ENCODE measurements at regions not wholly inside any gene's neighbourhood (a gene's known extent, or its start where the extent isn't known, plus 50 kb on each side); places are given as distances from the start of the nearest gene placed in this dataset.

GRCh38 chr16:14373896-14374295 lies 256.2 kb downstream of the PARN start:
- no peaks in the 10 kb centered on the region for H3K27me3 Mint-ChIP-seq
- no peaks in the 10 kb centered on the region for H3K36me3 Mint-ChIP-seq
- intact Hi-C loops (cut with micrococcal nuclease), result no loop called here
- Histone ChIP-seq H3K4me3 (ENCODE audit: low read length in 2 of 2) (no peak overlapping the region), H3K27me3 (ENCODE audit: insufficient read depth, low read length) (no peaks in the 10 kb centered on the region), H3K36me3 (ENCODE audit: insufficient read depth, low read length) (no peaks in the 10 kb centered on the region), H3K9me3 (ENCODE audit: control insufficient read depth in 1 of 2, low read length in 2 of 2) (no peaks in the 10 kb centered on the region), H3K4me1 (ENCODE audit: insufficient read depth, low read length) (no peaks in the 10 kb centered on the region), H3K27ac (ENCODE audit: low read depth, low read length) (no peak overlapping the region)
- H3K9me3 Mint-ChIP-seq, result no peaks in the 10 kb centered on the region
- CTCF ChIA-PET (ENCODE audit: partially characterized antibody), result no interaction called here
- no peak overlapping the region for H3K27ac Mint-ChIP-seq
- POLR2A ChIA-PET (ENCODE audit: partially characterized antibody), result no interaction called here
- DNase-seq, result no peak
- H3K4me3 Mint-ChIP-seq, result no peak overlapping the region
- peaks cover 0 to 5% (median 0%) of the 10 kb centered on the region in 4 donors for H3K4me1 Mint-ChIP-seq

- DNase-seq, result no peak
- H3K9me3 Mint-ChIP-seq, result no peaks in the 10 kb centered on the region
- ChIA-PET CTCF (ENCODE audit: partially characterized antibody) (no interaction called here), POLR2A (ENCODE audit: partially characterized antibody) (no interaction called here)
- no peaks in the 10 kb centered on the region for H3K36me3 Mint-ChIP-seq
- no peak overlapping the region for H3K4me3 Mint-ChIP-seq
- Histone ChIP-seq H3K9me3 (ENCODE audit: control insufficient read depth in 1 of 2, low read length in 2 of 2) (no peaks in the 10 kb centered on the region), H3K27me3 (ENCODE audit: insufficient read depth, low read length) (no peaks in the 10 kb centered on the region), H3K27ac (ENCODE audit: low read depth, low read length) (no peak overlapping the region), H3K4me3 (ENCODE audit: low read length in 2 of 2) (no peak overlapping the region), H3K4me1 (ENCODE audit: insufficient read depth, low read length) (no peaks in the 10 kb centered on the region), H3K36me3 (ENCODE audit: insufficient read depth, low read length) (no peaks in the 10 kb centered on the region)
- H3K27ac Mint-ChIP-seq, result no peak overlapping the region
- no peaks in the 10 kb centered on the region for H3K27me3 Mint-ChIP-seq
- intact Hi-C loops (cut with micrococcal nuclease), result no loop called here
- peaks cover 0 to 5% (median 0%) of the 10 kb centered on the region in 4 donors for H3K4me1 Mint-ChIP-seq
Measured at GRCh38 chr16:14373406-14373805, 256.7 kb downstream of the PARN start.

GRCh38 chr16:14372471-14372870 lies 257.6 kb downstream of the PARN start:
- H3K36me3 ChIP-seq (ENCODE audit: insufficient read depth, low read length), result no peaks in the 10 kb centered on the region
- ChIA-PET CTCF (ENCODE audit: partially characterized antibody) (no interaction called here), POLR2A (ENCODE audit: partially characterized antibody) (no interaction called here)
- no peaks in the 10 kb centered on the region for H3K36me3 Mint-ChIP-seq
- no peaks in the 10 kb centered on the region for H3K9me3 ChIP-seq (ENCODE audit: control insufficient read depth in 1 of 2, low read length in 2 of 2)
- DNase-seq, result no peak
- no peak overlapping the region for H3K27ac ChIP-seq (ENCODE audit: low read depth, low read length)
- H3K27me3 ChIP-seq (ENCODE audit: insufficient read depth, low read length), result no peaks in the 10 kb centered on the region
- H3K27me3 Mint-ChIP-seq, result no peaks in the 10 kb centered on the region
- H3K4me1 ChIP-seq (ENCODE audit: insufficient read depth, low read length), result no peaks in the 10 kb centered on the region
- H3K9me3 Mint-ChIP-seq, result no peaks in the 10 kb centered on the region
- peaks cover 0 to 1% (median 0%) of the 10 kb centered on the region in 4 donors for H3K4me1 Mint-ChIP-seq
- intact Hi-C loops (cut with micrococcal nuclease), result no loop called here
- H3K4me3 Mint-ChIP-seq, result no peak overlapping the region
- H3K27ac Mint-ChIP-seq, result no peak overlapping the region
- no peak overlapping the region for H3K4me3 ChIP-seq (ENCODE audit: low read length in 2 of 2)

GRCh38 chr16:14371778-14372431 lies 258.2 kb downstream of the PARN start:
- no peak overlapping the region for H3K4me3 Mint-ChIP-seq
- H3K9me3 Mint-ChIP-seq, result no peaks in the 10 kb centered on the region
- H3K27ac Mint-ChIP-seq, result no peak overlapping the region
- Histone ChIP-seq H3K27ac (ENCODE audit: low read depth, low read length) (no peak overlapping the region), H3K36me3 (ENCODE audit: insufficient read depth, low read length) (no peaks in the 10 kb centered on the region), H3K9me3 (ENCODE audit: control insufficient read depth in 1 of 2, low read length in 2 of 2) (no peaks in the 10 kb centered on the region), H3K27me3 (ENCODE audit: insufficient read depth, low read length) (no peaks in the 10 kb centered on the region), H3K4me3 (ENCODE audit: low read length in 2 of 2) (no peak overlapping the region), H3K4me1 (ENCODE audit: insufficient read depth, low read length) (no peaks in the 10 kb centered on the region)
- ChIA-PET CTCF (ENCODE audit: partially characterized antibody) (no interaction called here), POLR2A (ENCODE audit: partially characterized antibody) (no interaction called here)
- intact Hi-C loops (cut with micrococcal nuclease), result no loop called here
- no peaks in the 10 kb centered on the region for H3K36me3 Mint-ChIP-seq
- DNase-seq, result no peak
- no peaks in the 10 kb centered on the region for H3K27me3 Mint-ChIP-seq
- H3K4me1 Mint-ChIP-seq, result peaks cover 0 to 1% (median 0%) of the 10 kb centered on the region in 4 donors

GRCh38 chr16:14370736-14371234 lies 259.3 kb downstream of the PARN start:
- ChIA-PET POLR2A (ENCODE audit: partially characterized antibody) (no interaction called here), CTCF (ENCODE audit: partially characterized antibody) (no interaction called here)
- Histone ChIP-seq H3K4me1 (ENCODE audit: insufficient read depth, low read length) (no peaks in the 10 kb centered on the region), H3K4me3 (ENCODE audit: low read length in 2 of 2) (no peak overlapping the region), H3K9me3 (ENCODE audit: control insufficient read depth in 1 of 2, low read length in 2 of 2) (no peaks in the 10 kb centered on the region), H3K27me3 (ENCODE audit: insufficient read depth, low read length) (no peaks in the 10 kb centered on the region), H3K36me3 (ENCODE audit: insufficient read depth, low read length) (no peaks in the 10 kb centered on the region), H3K27ac (ENCODE audit: low read depth, low read length) (no peak overlapping the region)
- H3K9me3 Mint-ChIP-seq, result no peaks in the 10 kb centered on the region
- no peaks in the 10 kb centered on the region for H3K36me3 Mint-ChIP-seq
- H3K4me1 Mint-ChIP-seq, result peaks cover 0 to 1% (median 0%) of the 10 kb centered on the region in 4 donors
- H3K4me3 Mint-ChIP-seq, result no peak overlapping the region
- intact Hi-C loops (cut with micrococcal nuclease), result no loop called here
- no peak for DNase-seq
- H3K27me3 Mint-ChIP-seq, result no peaks in the 10 kb centered on the region
- H3K27ac Mint-ChIP-seq, result no peak overlapping the region

- H3K9me3 ChIP-seq (ENCODE audit: control insufficient read depth in 1 of 2, low read length in 2 of 2), result no peaks in the 10 kb centered on the region
- ChIA-PET POLR2A (ENCODE audit: partially characterized antibody) (no interaction called here), CTCF (ENCODE audit: partially characterized antibody) (no interaction called here)
- no peak overlapping the region for H3K27ac ChIP-seq (ENCODE audit: low read depth, low read length)
- Mint-ChIP-seq H3K36me3 (no peaks in the 10 kb centered on the region), H3K27ac (no peak overlapping the region), H3K27me3 (no peaks in the 10 kb centered on the region), H3K4me1 (peaks cover 0 to 1% (median 0%) of the 10 kb centered on the region in 4 donors), H3K4me3 (no peak overlapping the region), H3K9me3 (no peaks in the 10 kb centered on the region)
- H3K27me3 ChIP-seq (ENCODE audit: insufficient read depth, low read length), result no peaks in the 10 kb centered on the region
- H3K36me3 ChIP-seq (ENCODE audit: insufficient read depth, low read length), result no peaks in the 10 kb centered on the region
- DNase-seq, result no peak
- no peak overlapping the region for H3K4me3 ChIP-seq (ENCODE audit: low read length in 2 of 2)
- intact Hi-C loops (cut with micrococcal nuclease), result no loop called here
- no peaks in the 10 kb centered on the region for H3K4me1 ChIP-seq (ENCODE audit: insufficient read depth, low read length)
Measured at GRCh38 chr16:14369734-14370598, 260.1 kb downstream of the PARN start.

- peak overlapping the region in 1 of 7 donors; percentile 47 for H3K27ac Mint-ChIP-seq
- H3K4me3 Mint-ChIP-seq, result no peak overlapping the region
- Histone ChIP-seq H3K9me3 (ENCODE audit: control insufficient read depth in 1 of 2, low read length in 2 of 2) (no peaks in the 10 kb centered on the region), H3K4me1 (ENCODE audit: insufficient read depth, low read length) (no peaks in the 10 kb centered on the region), H3K27ac (ENCODE audit: low read depth, low read length) (no peak overlapping the region), H3K4me3 (ENCODE audit: low read length in 2 of 2) (no peak overlapping the region), H3K36me3 (ENCODE audit: insufficient read depth, low read length) (no peaks in the 10 kb centered on the region), H3K27me3 (ENCODE audit: insufficient read depth, low read length) (no peaks in the 10 kb centered on the region)
- H3K27me3 Mint-ChIP-seq, result peaks cover 2 to 4% of the 10 kb centered on the region in 2 donors
- H3K36me3 Mint-ChIP-seq, result no peaks in the 10 kb centered on the region
- POLR2A ChIA-PET (ENCODE audit: partially characterized antibody), result no interaction called here
- H3K9me3 Mint-ChIP-seq, result no peaks in the 10 kb centered on the region
- H3K4me1 Mint-ChIP-seq, result peaks cover 0 to 1% (median 0%) of the 10 kb centered on the region in 4 donors
- intact Hi-C loops (cut with micrococcal nuclease), result no loop called here
- CTCF ChIA-PET (ENCODE audit: partially characterized antibody), result no interaction called here
- no peak for DNase-seq
Measured at GRCh38 chr16:14368399-14368798, 261.7 kb downstream of the PARN start.
